ENCODE measurements at regions not wholly inside any gene's neighbourhood (a gene's known extent, or its start where the extent isn't known, plus 50 kb on each side); places are given as distances from the start of the nearest gene placed in this dataset.

DNA sequence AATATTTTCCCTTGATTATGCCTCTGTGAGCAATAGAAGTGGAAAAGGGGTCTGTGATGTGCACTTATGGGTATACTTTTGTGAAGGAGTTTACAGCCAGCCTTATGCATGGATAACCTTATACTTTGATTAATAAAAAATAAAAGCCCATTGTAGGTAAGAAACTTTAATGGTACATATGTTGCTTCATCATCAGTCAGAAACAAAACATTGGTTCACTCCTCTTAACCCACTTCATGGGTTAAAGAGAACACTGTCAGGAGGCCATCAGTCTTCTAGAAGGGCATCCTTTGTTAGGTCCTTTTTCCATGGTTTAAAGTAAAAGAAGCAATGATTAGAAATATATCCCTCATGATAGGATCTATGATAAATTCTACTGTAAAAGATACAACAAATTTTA is 952.1 kb upstream of the MIR17HG start:
- FAIRE-seq, result no peak

DNA sequence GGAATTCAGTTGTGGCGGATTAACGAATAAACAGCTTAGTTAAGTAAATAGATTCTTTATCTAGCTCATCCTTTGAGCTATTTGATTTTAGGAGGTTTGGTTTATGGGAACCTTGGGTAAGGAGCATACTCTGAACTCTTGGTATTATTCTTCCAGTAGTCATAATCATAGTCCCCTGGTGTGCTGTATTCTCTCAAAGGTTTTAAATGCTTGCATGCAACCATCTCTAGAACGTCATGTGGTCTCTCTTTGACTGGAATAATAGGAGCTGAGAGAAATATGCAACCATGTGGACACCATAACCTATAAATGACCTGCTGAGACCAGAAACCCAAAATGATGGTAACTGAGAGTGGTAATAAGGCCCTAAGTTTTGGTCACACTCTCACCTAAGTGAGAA is 951.6 kb upstream of the MIR17HG start:
- FAIRE-seq, result no peak

DNA sequence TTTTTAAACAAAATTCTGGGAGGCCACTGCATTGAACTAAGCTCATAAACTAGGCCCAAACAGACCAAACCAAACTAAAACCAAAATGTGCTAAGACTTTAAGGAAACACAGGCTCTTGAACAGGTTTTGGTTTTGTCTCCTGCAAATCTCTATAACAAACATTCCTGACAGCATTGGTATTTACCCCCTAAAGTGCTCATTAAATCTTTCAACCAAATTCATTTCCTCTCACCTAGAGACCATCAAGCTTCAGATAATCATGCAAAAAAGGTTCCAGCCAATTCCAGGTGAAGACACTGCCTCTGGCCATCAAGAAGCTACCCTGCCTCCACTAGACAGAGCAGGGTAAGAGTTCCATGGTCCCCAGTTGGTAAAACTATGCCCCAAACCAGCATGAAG is 951.2 kb upstream of the MIR17HG start:
- no peak for FAIRE-seq

DNA sequence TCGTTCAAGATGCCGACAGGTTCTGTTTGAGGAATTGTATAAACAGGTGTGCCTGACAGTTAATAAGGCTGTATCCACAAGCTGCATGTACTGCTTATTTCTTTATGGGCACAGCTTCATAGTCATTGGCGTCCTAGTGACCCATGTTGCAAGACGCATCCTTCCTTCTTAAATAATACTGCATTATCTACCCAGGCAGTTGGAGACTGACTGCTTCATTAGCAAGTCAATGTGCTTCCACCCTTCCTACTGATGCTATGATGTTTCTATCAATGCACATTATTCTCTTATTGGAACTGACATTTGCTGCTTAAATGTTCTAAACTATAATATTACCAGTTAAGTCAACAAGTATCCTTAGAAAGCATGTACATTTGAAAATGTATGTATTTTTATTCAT is 950.0 kb upstream of the MIR17HG start:
- FAIRE-seq, result no peak

DNA sequence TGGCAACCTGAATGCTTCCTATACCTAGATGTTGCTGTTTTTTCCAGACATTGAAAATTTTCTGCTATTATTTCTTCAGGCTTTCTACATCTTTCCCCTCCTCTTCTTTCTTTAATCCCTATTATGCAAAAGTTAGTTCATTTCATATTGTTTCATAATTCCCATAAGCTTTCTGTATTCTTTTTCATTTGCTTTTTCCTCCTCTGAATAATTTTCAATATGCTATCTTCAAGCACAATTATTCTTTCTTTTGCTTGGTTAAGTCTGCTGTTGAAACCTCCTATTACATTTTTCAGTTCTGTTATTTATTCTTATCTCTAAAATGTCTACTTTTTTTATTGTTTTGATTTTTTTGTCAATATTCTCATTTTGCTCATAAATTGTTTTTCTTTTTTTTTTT is 947.1 kb upstream of the MIR17HG start:
- FAIRE-seq, result no peak

DNA sequence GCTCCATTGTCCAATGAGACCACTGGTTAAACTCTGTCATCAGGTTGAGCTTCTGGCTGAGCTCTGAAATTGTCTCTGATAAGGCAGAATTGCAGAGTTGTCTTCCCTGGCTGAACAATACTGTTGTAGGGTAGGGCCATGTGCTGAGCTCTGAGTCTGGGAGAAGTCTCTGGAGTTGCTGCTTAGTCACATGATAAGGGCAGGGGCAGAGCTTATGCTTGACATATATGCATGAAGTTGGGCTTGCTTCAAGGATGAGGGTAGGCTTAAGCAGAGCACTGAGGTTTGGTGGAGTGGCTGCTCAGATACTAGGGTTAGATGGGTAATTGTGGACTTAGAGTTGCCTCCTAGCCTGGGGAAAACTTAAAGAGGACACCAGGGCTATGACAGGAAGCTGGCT is 946.3 kb upstream of the MIR17HG start:
- FAIRE-seq, result no peak

DNA sequence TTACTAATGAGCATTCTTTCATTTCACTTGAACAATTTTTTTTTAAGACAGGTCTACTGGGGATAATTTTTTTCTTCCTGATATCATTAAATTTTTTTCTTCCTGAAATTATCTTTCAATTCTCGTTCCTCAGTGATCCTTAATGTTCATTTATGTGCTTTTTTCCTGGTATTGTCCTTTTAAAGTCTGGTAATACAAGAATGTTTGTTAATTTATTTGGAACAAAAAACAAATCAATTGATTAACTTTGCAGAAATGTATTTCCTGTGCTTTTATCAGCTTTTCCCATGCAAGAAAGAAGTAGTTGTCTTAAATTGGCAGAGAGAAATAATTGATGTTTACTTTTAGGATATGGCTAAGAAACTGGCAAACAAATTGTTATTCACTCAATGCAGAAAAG is 945.4 kb upstream of the MIR17HG start:
- no peak for FAIRE-seq

DNA sequence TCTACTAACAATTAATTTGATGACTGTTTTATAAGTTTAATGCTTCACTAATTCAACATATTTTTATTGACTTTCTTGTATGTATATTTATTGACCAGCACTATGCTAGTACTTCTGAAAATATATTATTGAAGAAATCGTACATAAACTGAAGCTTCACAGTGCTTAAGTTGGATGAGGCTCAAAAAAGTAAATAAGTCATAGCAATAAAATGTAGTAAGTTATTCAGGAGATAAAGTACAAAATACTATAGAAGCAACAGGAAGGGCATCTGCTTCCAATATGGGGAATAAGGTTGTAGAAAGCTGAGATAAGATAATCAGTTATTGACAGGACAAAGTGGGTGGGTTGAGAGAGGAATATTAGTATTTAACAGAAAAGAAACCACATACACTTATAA is 944.9 kb upstream of the MIR17HG start:
- FAIRE-seq, result no peak

DNA sequence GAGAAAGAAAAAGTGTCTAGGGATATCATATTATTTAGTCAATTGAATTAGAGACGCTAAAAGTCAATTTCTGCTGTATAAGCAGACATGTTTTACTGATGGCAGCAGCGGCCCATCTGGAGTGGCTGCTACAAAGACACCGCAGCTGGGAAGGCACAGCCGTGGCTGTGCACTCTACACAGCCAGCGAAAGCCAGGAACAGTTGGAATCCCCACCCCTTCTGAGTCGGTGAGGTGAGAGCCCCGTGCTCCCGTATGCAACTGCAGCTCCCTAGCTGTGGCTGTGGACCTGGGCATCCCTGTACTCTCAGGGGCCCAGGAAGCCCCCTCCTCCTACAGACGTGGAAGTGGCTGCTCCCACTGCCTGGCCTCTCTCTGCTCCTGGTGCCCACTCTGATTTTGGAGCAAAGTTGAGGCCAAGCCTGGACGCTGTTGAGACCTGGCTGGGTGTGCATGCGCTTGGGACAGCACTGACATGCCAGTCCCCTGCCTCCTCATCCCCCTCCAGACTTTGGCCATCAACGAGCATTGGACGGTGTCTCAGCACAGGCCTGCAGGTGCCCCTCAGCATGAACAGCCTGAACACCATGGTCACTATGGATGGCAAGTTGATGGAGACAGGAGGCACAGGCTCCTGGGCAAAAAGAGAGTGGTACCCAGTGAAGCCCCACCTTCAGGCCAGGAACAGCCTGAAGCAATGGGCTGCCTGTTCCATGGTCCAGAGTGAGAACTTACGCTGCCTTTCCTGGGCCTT is 944.0 kb upstream of the MIR17HG start:
- FAIRE-seq, result no peak

DNA sequence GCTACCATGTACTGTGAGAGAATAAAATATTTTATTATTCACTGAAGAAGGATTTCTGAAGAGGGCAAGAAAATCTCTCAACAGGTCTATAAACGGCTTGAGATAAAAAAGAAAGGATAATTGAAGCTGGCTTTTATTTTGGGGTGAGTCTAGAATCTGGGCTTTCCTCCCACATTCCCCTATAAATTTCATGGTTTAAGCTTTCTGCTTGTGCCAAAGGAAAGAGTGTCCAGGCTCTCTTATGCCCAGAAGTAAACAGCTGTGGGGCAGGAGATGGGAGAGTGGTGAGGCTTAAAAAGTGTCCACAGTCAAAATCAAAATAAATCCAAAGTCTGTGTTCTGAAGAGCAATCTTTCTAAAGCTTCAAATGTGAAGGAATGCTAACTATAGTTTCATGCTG is 942.2 kb upstream of the MIR17HG start:
- FAIRE-seq, result no peak

DNA sequence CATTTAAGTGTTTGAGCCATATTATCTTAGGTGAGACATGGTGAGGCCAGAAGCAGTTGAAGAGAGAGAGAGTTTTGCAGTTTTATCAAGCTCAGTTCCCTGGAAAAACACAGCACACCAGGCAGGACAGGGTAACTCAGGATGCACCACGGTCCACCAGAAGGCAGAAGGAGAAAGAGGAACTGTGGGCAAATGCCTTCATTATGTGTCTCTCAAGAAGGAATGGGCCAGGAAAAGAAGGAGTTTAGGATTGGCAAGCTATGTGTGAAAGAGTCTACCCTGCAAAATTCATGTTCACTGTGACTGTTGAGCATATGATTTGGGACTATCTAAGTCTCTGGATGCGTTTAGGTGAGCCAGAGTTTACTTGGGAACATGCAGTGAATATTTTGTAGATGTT is 934.5 kb upstream of the MIR17HG start:
- FAIRE-seq, result no peak

DNA sequence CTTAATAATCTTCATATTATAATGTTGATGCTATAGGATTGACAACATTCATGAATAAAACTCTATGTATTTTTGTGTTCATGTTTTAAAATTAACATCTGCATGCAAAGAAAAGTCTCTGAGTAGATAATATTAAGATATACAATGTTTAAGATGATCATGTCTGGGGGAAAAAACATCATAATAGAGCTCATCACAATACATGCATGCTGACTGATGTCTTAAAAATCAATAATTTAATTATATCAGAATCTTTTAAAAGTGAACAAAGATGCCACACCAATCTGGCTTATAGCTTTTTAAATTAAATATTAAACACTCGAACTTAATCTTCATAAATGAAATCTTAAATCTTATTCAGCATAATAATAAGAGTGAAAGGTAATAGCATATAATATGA is 933.9 kb upstream of the MIR17HG start:
- no peak for FAIRE-seq

DNA sequence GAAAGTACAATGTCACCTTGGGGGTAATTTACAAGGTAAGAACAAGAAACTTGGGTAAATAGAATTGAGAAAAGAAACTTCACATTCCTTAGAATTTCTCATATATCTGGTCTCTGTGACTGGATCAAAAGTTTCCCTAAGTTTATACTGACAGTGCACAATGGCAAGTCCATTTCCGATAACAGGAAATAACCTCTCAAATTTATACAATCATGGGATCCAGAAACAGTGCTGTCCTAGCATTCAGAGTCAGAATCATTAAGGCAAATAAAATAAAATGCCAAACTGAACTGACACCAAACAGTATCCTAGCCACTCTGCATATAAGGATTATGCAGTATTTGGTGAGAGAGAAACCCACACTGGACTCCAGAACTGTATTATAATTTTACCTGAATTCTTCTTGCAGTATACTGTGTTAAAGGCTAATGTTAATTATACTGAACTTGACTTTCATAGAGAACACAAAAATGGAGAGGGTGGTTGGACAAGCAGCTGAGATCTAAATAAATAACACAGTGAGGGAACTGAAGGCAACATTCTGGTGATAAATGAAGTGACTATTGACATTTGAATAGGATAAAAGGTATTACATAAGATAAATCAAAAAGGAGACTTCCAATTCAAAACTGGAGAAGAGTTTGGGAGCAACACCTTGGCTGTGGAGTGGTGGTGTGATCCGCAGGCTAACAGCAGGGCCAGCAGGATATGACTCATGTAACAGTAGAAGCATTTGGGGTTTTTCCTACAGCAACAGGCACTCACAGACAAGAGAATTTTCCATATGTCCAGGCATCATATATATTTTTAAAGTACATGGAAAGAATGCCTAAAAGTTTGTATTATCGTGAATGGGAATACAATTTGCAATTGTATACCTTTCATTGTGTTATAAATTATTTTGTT is 932.5 kb upstream of the MIR17HG start:
- FAIRE-seq, result no peak

DNA sequence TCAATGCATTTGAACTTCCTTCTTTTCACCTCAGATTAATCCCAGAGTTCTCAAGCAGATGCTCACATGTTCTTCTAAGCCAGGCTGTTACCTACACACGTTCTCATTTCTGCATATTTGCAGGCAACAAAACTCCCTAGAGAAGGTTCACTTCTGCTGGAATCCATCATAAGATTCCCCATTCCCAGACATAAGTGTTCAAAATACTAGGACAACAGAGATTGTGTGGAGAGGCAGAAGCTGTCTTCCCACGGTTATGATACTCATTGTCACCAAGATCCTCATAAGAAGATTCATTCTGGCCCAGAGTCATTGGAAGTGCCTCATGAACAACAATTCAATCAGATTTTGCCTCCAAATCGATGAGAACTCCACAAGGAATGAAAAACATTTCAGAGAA is 931.6 kb upstream of the MIR17HG start:
- FAIRE-seq, result no peak

DNA sequence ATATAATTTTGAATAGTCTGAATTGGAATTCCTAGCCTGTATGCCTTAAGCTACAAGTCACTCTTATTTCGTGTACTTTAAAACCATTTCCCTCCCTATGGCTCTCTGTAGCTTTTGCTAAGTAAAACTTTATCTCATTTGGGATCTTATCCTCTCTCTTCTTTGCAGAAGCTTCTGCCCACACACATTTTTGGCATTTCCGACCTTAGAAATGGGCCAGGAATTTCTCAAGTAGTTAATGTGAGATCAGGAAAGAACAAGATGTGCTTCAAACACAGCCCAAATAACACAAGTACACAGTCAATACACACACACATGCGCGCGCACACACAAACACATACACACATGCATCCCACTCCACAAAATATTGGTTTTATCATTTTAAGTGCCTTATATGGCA is 931.0 kb upstream of the MIR17HG start:
- no peak for FAIRE-seq

DNA sequence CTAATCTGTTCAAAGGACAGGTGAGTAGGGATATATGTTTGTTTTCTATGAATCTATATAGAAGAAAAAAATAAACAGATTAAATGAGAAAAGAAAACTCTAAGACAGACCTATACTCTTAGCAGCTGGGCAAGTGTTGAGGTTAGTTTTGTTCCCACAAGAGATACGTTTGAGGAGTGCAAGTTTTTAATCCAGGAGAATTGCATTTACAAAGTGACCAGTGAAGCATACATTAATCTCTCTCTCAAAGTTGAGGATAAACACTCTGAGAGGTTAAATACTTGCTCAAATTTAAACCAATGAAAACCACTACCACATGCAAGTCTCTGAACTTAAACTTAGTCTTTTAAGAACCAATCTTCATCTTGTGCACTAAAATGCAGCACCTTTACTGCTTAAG is 930.5 kb upstream of the MIR17HG start:
- no peak for FAIRE-seq

DNA sequence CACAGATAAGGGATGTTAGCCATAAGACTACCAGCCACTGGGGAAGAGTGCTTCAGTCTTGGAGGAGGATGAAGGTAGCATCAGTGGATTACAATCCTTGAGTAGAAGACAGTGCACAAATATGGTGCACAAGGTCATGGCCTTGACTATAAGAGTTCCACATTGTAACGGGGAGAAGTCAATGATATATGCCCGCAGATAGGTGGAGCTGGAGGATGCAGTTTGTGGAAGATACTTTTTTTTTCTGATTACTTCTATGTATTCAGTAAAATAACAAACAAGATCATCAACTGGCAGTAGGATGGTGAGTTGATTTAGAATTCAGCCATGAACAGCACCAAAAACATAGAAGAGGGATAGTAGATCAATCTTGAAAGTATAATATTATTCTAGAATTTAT is 926.8 kb upstream of the MIR17HG start:
- no peak for FAIRE-seq

DNA sequence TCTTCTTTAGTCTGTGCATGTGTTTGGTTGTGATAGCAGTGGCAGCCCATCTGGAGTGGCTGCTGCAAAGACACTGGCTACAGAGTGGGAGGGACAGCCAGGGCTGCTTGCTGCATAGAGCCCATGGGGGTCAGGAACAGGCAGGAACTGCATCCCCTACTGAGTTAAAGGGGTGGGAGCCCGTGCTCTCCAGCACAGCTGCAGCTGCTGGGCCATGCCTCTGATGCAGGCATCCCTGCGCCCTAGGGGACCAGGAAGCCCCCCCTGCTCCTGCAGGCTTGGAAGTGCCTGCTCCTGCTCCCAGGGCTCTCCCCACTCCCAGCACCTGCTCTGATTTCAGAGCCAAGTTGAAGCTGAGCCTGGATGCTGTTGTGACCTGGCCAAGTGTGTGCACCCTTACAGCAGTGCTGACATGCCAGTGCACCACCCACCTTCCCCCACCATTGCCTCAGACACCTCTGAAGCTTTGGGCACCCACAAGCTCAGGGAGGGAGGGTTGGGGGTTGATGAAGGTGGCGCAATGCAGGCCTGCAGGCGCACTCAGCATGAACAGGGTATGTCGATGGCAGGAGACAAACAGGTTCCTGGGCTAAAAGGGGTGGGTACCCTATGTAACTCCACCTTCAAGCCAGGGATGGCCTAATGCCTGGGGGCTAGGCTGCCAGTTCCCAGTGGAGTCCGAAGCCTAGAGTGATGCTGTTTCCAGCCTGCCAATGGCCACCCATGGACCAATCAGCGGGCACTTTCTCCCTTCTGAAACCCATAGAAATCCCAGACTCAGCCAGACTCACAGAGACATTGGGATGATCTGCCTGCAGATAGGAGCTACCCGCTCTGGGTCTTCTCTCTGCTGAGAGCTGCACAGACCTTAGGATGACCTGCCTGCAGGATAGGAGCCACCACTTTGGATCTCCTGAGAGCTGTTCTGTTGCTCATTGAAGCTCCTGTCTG is 919.9 kb upstream of the MIR17HG start:
- no peak for FAIRE-seq

DNA sequence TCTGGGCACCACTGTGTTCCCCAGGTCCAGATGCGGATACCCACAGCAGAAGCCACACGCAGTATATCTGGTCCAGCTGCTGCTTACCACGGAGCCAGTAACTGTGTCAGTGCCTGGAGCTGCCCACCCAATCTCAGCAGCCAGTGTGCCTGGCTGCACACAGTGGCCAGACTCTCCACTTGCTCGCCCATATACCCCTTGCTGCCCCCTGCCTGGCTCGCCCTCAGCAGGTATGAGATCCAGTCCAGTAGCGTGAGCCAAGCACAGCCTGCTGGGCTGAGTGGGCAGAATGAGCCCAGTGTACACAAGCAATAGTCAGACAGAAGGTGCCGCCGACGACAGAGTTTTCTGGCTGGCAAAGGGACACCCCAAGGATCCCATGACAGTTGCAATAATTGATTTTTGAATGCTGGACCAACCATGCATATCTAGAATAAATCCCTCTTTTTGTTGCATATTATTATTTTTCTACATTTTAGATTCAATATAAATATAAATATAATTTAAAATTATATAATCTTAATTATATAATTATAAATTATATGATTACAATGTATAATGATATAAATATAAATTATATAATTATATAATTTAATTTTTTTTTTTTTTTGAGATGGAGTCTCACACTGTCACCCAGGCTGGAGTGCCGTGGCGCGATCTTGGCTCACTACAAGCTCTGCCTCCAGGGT is 918.8 kb upstream of the MIR17HG start:
- no peak for FAIRE-seq

DNA sequence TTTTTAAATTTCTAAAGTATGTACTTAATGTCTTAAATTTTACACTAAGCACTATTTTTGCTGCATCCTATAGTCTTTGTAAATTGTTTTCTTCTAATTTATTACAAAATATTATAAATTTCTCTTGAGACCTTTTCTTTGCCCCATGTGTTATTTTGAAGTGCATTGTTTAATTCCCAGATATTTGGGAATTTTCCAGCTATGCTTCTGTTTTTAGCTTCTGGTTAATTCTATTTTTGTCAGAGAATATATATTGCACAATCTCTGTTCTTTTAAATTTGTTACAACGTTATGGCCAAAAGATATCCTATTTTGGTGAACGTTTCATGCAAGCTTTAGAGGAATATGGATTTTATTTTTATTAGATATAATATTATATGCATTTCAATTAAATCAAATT is 917.4 kb upstream of the MIR17HG start:
- FAIRE-seq, result no peak

DNA sequence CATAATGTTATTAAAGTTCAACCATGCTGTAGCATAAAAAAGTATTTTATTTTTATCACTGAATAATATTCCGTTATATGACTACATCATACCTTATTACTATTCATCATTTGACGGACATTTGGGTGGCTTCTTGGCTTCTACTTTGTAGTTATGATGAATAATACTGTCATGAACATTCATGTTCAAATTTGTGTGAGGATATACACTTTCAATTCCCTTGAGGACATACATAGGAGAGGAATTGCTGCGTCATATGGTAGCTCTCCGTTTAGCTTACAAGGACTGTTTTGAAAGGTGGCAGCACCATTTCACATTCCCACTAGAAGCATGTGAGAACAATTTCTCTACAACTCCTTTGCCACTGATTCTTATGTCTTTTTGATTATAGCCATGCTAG is 910.8 kb upstream of the MIR17HG start:
- FAIRE-seq, result no peak

DNA sequence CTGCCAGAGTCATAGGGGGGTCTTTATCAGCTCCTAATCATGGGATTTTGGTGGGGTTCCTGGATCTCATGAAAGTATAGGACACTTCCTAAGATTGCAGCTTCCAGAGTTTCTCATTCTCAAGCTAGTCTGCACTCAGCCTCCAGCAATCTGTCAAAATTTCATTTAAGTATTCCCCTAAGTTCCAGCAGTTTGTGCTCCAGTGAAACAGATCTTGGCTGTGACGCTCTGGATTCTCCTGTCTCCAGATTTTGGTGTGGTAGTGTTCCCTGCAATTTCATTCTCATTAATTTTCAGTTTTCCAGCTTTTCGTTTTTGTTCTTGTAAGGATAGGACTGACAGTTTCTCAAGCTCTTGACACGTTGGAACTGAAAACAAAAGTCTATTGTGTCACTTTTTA is 908.9 kb upstream of the MIR17HG start:
- no peak for FAIRE-seq

DNA sequence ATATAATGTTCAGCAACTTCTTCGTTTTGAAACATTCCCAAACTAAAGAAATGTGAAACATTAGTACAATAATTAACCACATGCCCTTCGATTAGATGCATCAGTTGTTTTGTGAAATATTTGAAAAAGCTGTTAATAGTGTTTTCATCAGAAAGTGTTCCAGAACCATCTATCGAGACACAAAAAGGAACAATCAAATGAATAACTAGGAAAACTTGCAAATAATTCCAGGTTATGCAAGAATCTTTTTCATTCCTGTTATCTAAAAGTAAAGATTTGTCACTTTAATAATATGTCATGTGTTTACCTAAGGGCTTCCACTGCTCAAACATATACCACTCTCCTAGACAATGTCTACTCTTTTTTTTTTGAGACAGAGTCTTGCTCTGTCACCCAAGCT is 904.2 kb upstream of the MIR17HG start:
- FAIRE-seq, result no peak
